GM23338 (cell line): ENCODE measurements at regions not wholly inside any gene's neighbourhood (a gene's known extent, or its start where the extent isn't known, plus 50 kb on each side); places are given as distances from the start of the nearest gene placed in this dataset.

Experiments
- ATAC-seq: fragments of 200-7000 bp; cut with Tn5 transposase; 3 replicates; pipeline ENCODE4 v1.9.1; 2020
- DNase-seq: peaks from one replicate; pipeline ENCODE4 v3.0.0-alpha.2; 2015; ENCODE audit warnings: low spot score
- H2AFZ ChIP-seq: fragments of 200-600 bp; sonication (generic); 2 replicates; pipeline ENCODE4 v1.8.0; 2016; ENCODE audit warnings: antibody characterized with exemption, mild to moderate bottlenecking, moderate library complexity
- H3F3A ChIP-seq: fragments of 200-600 bp; sonication (generic); replicated peaks from 2 replicates; pipeline ENCODE4 v1.8.0; 2017; ENCODE audit warnings: antibody characterized with exemption, mixed run types, low read depth
- H3K27ac ChIP-seq: fragments of 200-600 bp; sonication (generic); 2 replicates; pipeline ENCODE4 v1.6.1; 2016; ENCODE audit warnings: low read depth
- H3K27me3 ChIP-seq: fragments of 200-600 bp; sonication (generic); 2 replicates; pipeline ENCODE4 v1.8.0; 2016; ENCODE audit warnings: mild to moderate bottlenecking, mixed run types, moderate library complexity; ENCODE audit not compliant: insufficient read depth
- H3K36me3 ChIP-seq: fragments of 200-600 bp; sonication (generic); 2 replicates; pipeline ENCODE4 v1.8.0; 2016; ENCODE audit warnings: mild to moderate bottlenecking; ENCODE audit not compliant: insufficient read depth
- H3K4me1 ChIP-seq: fragments of 200-600 bp; sonication (generic); 2 replicates; pipeline ENCODE4 v1.8.0; 2016; ENCODE audit warnings: mild to moderate bottlenecking, moderate library complexity; ENCODE audit not compliant: insufficient read depth
- H3K4me2 ChIP-seq: fragments of 200-600 bp; sonication (generic); 2 replicates; pipeline ENCODE4 v1.7.1; 2017; ENCODE audit warnings: mixed run types
- H3K4me3 ChIP-seq: fragments of 200-600 bp; sonication (generic); 2 replicates; pipeline ENCODE4 v1.6.1; 2016; ENCODE audit warnings: mixed run types
- H3K79me2 ChIP-seq: fragments of 200-600 bp; sonication (generic); replicated peaks from 2 replicates; pipeline ENCODE4 v1.8.0; 2017; ENCODE audit warnings: mild to moderate bottlenecking; ENCODE audit not compliant: insufficient read depth
- H3K9me2 ChIP-seq: fragments of 200-600 bp; sonication (generic); 2 replicates; pipeline ENCODE4 v1.8.0; 2017; ENCODE audit not compliant: insufficient read depth
- H4K20me1 ChIP-seq: fragments of 200-600 bp; sonication (generic); replicated peaks from 2 replicates; pipeline ENCODE4 v1.8.0; 2017; ENCODE audit warnings: mild to moderate bottlenecking; ENCODE audit not compliant: insufficient read depth
- H3K27ac Mint-ChIP-seq: 2 replicates; pipeline ENCODE4 v1.8.0; 2020; ENCODE audit warnings: inconsistent platforms, mild to moderate bottlenecking, moderate library complexity, mixed read lengths
- H3K27me3 Mint-ChIP-seq: 3 replicates; pipeline ENCODE4 v1.8.0; 2022; ENCODE audit warnings: low read depth, mild to moderate bottlenecking, moderate library complexity, mixed read lengths, inconsistent platforms; ENCODE audit not compliant: insufficient read depth, poor library complexity
- H3K36me3 Mint-ChIP-seq: 3 replicates; pipeline ENCODE4 v1.8.0; 2021; ENCODE audit warnings: low read depth, mild to moderate bottlenecking, inconsistent platforms, moderate library complexity, mixed read lengths
- H3K4me1 Mint-ChIP-seq: 3 replicates; pipeline ENCODE4 v1.8.0; 2020; ENCODE audit warnings: mild to moderate bottlenecking, inconsistent platforms, mixed read lengths
- H3K4me3 Mint-ChIP-seq: 3 replicates; pipeline ENCODE4 v1.8.0; 2021; ENCODE audit warnings: moderate library complexity, mild to moderate bottlenecking, inconsistent platforms, mixed read lengths
- H3K9me3 Mint-ChIP-seq: 3 replicates; pipeline ENCODE4 v1.8.0; 2020; ENCODE audit warnings: moderate library complexity, mild to moderate bottlenecking, inconsistent platforms, mixed read lengths
- CREB1 ChIP-seq: fragments of 250-450 bp; sonication (Bioruptor Pico); IDR thresholded peaks from 2 replicates; pipeline ENCODE4 v1.5.0; 2020; ENCODE audit warnings: low read depth, mild to moderate bottlenecking, moderate library complexity
- EZH2phosphoT487 ChIP-seq: fragments of 200-600 bp; sonication (generic); IDR thresholded peaks from one replicate; pipeline ENCODE4 v1.8.1; 2018; ENCODE audit warnings: antibody characterized with exemption; ENCODE audit not compliant: unreplicated experiment
- JUNB ChIP-seq: IDR thresholded peaks from one replicate; pipeline ENCODE4 v1.6.1; 2016; ENCODE audit warnings: antibody characterized with exemption; ENCODE audit not compliant: unreplicated experiment
- ZNF114 ChIP-seq: fragments of 250-450 bp; sonication (Bioruptor Pico); IDR thresholded peaks from 2 replicates; pipeline ENCODE4 v1.5.0; 2020; ENCODE audit warnings: mild to moderate bottlenecking, moderate library complexity
- ZNF331 ChIP-seq: fragments of 250-450 bp; sonication (Bioruptor Pico); IDR thresholded peaks from 2 replicates; pipeline ENCODE4 v1.5.0; 2020; ENCODE audit warnings: low read depth, mild to moderate bottlenecking, moderate library complexity
- ZNF462 ChIP-seq: fragments of 250-450 bp; sonication (Bioruptor Pico); IDR thresholded peaks from 2 replicates; pipeline ENCODE4 v1.5.0; 2020; ENCODE audit warnings: mild to moderate bottlenecking, moderate library complexity

GRCh38 chr9:99634186-99634585 is 187.5 kb upstream of the NR4A3 start (continued):
- no peak for TF ChIP-seq ZNF462 (CRISPR knock-in tag)

- H3K27me3 Mint-ChIP-seq, result no peaks in the 10 kb centered on the region
- Histone ChIP-seq H3K79me2 (no peaks in the 10 kb centered on the region), H3F3A (no peaks in the 10 kb centered on the region), H3K4me1 (no peaks in the 10 kb centered on the region; the same call in 1 of the 2 replicates), H3K36me3 (no peaks in the 10 kb centered on the region), H3K9me2 (no peaks in the 10 kb centered on the region), H3K27me3 (no peaks in the 10 kb centered on the region), H3K4me3 (no peak overlapping the region), H3K4me2 (no peak overlapping the region), H3K27ac (no peak overlapping the region), H4K20me1 (no peaks in the 10 kb centered on the region), H2AFZ (peak overlapping the region; percentile 53; the same call in 1 of the 2 replicates)
- H3K4me3 Mint-ChIP-seq, result no peak overlapping the region
- H3K27ac Mint-ChIP-seq, result no peak overlapping the region
- TF ChIP-seq CREB1 (CRISPR knock-in tag) (no peak), ZNF331 (no peak), ZNF114 (no peak), JUNB (no peak), EZH2phosphoT487 (no peak)
- DNase-seq, result no peak
- no peaks in the 10 kb centered on the region for H3K4me1 Mint-ChIP-seq
- H3K9me3 Mint-ChIP-seq, result no peaks in the 10 kb centered on the region
- no peak for ATAC-seq
- no peaks in the 10 kb centered on the region for H3K36me3 Mint-ChIP-seq
Measured at GRCh38 chr9:99635032-99635431, 186.7 kb upstream of the NR4A3 start.
